IMR-90 (cell line): ENCODE measurements at regions not wholly inside any gene's neighbourhood (a gene's known extent, or its start where the extent isn't known, plus 50 kb on each side); places are given as distances from the start of the nearest gene placed in this dataset.

Experiments used
- ATAC-seq: fragments of 200-7000 bp; cut with Tn5 transposase; 2 replicates; pipeline ENCODE4 v1.9.1; 2020; ENCODE audit warnings: low read depth, mild to moderate bottlenecking, moderate library complexity
- BruUV-seq: library from RNA; stranded (reverse); fragments of 400-500 nt; replicated peaks from 2 replicates; lab custom pipeline; 2021; lab: Mats Ljungman, UMichigan
- CTCF ChIA-PET: fragments of 300-600 bp; formaldehyde crosslinking; extraction: SDS; loops from one replicate; lab custom pipeline; 2021; ENCODE audit warnings: antibody characterized with exemption; lab: Yijun Ruan, JAX
- POLR2A ChIA-PET: fragments of 300-600 bp; sonication (Branson Sonifier 250); formaldehyde crosslinking; loops from one replicate; lab custom pipeline; 2022; ENCODE audit warnings: antibody characterized with exemption; ENCODE audit not compliant: unreplicated experiment; lab: Charles Lee
- DNase-seq: peaks from one replicate; pipeline ENCODE4 v3.0.0; 2013
- H2AFZ ChIP-seq: replicated peaks from 2 replicates; pipeline ENCODE3; 2013; ENCODE audit warnings: low read length, mild to moderate bottlenecking; ENCODE audit not compliant: poor library complexity
- H2AK5ac ChIP-seq: 2 replicates; pipeline ENCODE4 v1.6.1; 2013; ENCODE audit warnings: low read depth, low read length, inconsistent platforms
- H2AK9ac ChIP-seq: replicated peaks from 2 replicates; pipeline ENCODE3; 2013; ENCODE audit warnings: mild to moderate bottlenecking, low read depth, low read length, moderate library complexity; ENCODE audit not compliant: poor library complexity
- H2BK120ac ChIP-seq: 2 replicates; pipeline ENCODE4 v1.6.1; 2013; ENCODE audit warnings: low read depth, low read length, inconsistent platforms
- H2BK15ac ChIP-seq: 3 replicates; pipeline ENCODE4 v1.6.1; 2013; ENCODE audit warnings: low read depth, low read length, inconsistent platforms
- H2BK20ac ChIP-seq: 2 replicates; pipeline ENCODE4 v1.6.1; 2013; ENCODE audit warnings: low read depth, mild to moderate bottlenecking, inconsistent platforms, low read length, moderate library complexity
- H2BK5ac ChIP-seq: 2 replicates; pipeline ENCODE4 v1.6.1; 2013; ENCODE audit warnings: mild to moderate bottlenecking, low read depth, low read length, inconsistent platforms; ENCODE audit not compliant: poor library complexity, severe bottlenecking
- H3K14ac ChIP-seq: replicated peaks from 2 replicates; pipeline ENCODE4 v1.6.1; 2013; ENCODE audit warnings: low read depth, low read length, inconsistent platforms
- H3K18ac ChIP-seq: 2 replicates; pipeline ENCODE4 v1.6.1; 2013; ENCODE audit warnings: low read depth, low read length, control low read depth
- H3K23ac ChIP-seq: 2 replicates; pipeline ENCODE4 v1.6.1; 2013; ENCODE audit warnings: low read depth, low read length, inconsistent platforms
- H3K27ac ChIP-seq: 2 replicates; pipeline ENCODE4 v1.5.1; 2013; ENCODE audit warnings: mild to moderate bottlenecking, control low read depth, low read length; ENCODE audit not compliant: insufficient read depth
- H3K27me3 ChIP-seq: 2 replicates; pipeline ENCODE4 v1.6.1; 2013; ENCODE audit warnings: low read length; ENCODE audit not compliant: control insufficient read depth, insufficient read depth
- H3K36me3 ChIP-seq: 2 replicates; pipeline ENCODE4 v1.6.1; 2013; ENCODE audit warnings: low read length, mixed read lengths; ENCODE audit not compliant: control insufficient read depth, insufficient read depth
- H3K4ac ChIP-seq: 2 replicates; pipeline ENCODE4 v1.6.1; 2013; ENCODE audit warnings: low read depth, low read length, inconsistent platforms
- H3K4me1 ChIP-seq: 2 replicates; pipeline ENCODE4 v1.6.1; 2013; ENCODE audit warnings: low read length, mixed read lengths; ENCODE audit not compliant: control insufficient read depth, insufficient read depth
- H3K4me2 ChIP-seq: 2 replicates; pipeline ENCODE4 v1.6.1; 2013; ENCODE audit warnings: low read depth, mild to moderate bottlenecking, control low read depth, low read length, moderate library complexity
- H3K4me3 ChIP-seq: 2 replicates; pipeline ENCODE4 v1.5.1; 2013; ENCODE audit warnings: low read depth, mild to moderate bottlenecking, control low read depth, low read length, moderate library complexity; ENCODE audit not compliant: insufficient read depth
- H3K56ac ChIP-seq: 2 replicates; pipeline ENCODE4 v1.6.1; 2013; ENCODE audit warnings: low read length, inconsistent platforms; ENCODE audit not compliant: insufficient read depth; ENCODE audit errors: extremely low read depth
- H3K79me1 ChIP-seq, 2 experiments: 2 replicates each; pipeline ENCODE4 v1.6.1; 2013; ENCODE audit warnings: low read length in 2 of 2, inconsistent platforms in 1 of 2, low read depth in 1 of 2
- H3K9ac ChIP-seq: 2 replicates; pipeline ENCODE4 v1.6.1; 2013; ENCODE audit warnings: low read depth, low read length, control low read depth
- H3K9me1 ChIP-seq: 2 replicates; pipeline ENCODE4 v1.6.1; 2013; ENCODE audit warnings: low read length, inconsistent platforms; ENCODE audit not compliant: insufficient read depth
- H3K9me3 ChIP-seq: 2 replicates; pipeline ENCODE4 v1.6.1; 2013; ENCODE audit warnings: low read length; ENCODE audit not compliant: control insufficient read depth, insufficient read depth
- H4K20me1 ChIP-seq: 2 replicates; pipeline ENCODE4 v1.6.1; 2013; ENCODE audit warnings: low read length, inconsistent platforms; ENCODE audit not compliant: insufficient read depth
- H4K5ac ChIP-seq: 2 replicates; pipeline ENCODE4 v1.6.1; 2013; ENCODE audit warnings: mild to moderate bottlenecking, low read depth, low read length, control low read depth
- H4K8ac ChIP-seq, 2 experiments: 2 replicates each; pipeline ENCODE4 v1.6.1; 2013; ENCODE audit warnings: low read depth in 2 of 2, low read length in 2 of 2, control low read depth in 1 of 2, inconsistent platforms in 1 of 2
- H4K91ac ChIP-seq: 2 replicates; pipeline ENCODE4 v1.6.1; 2013; ENCODE audit warnings: low read depth, low read length, inconsistent platforms; ENCODE audit not compliant: insufficient read depth
- FOS ChIP-seq: fragments of 150-350 bp; IDR thresholded peaks from 2 replicates; pipeline ENCODE4 v1.6.1; 2016; ENCODE audit warnings: low read depth, low read length
- MXI1 ChIP-seq: IDR thresholded peaks from 2 replicates; pipeline ENCODE4 v1.6.1; 2012; ENCODE audit warnings: low read depth, mild to moderate bottlenecking, low read length, moderate library complexity, borderline replicate concordance
- POLR2A ChIP-seq: IDR thresholded peaks from 2 replicates; pipeline ENCODE4 v1.6.1; 2012; ENCODE audit warnings: mild to moderate bottlenecking, low read depth, low read length
- dilution Hi-C: fragments of 300-500 bp; cut with HindIII; formaldehyde crosslinking; loops from one replicate; pipeline ENCODE4 v1.14.3; 2018; ENCODE audit warnings: low sequenced_read_pairs; ENCODE audit not compliant: unreplicated experiment
- in situ Hi-C: fragments of 300-500 bp; cut with MboI; formaldehyde crosslinking; loops from 3 replicates; pipeline ENCODE4 v1.14.3; 2019; ENCODE audit warnings: low sequenced_read_pairs, inconsistent platforms, mixed read lengths
- intact Hi-C: fragments of 100-400 bp; cut with micrococcal nuclease; formaldehyde crosslinking; loops from 2 replicates; pipeline ENCODE4 v1.10.0; 2022
- TF ChIP-seq, protein P1 (sequence below): fragments of 150-350 bp; IDR thresholded peaks from 2 replicates; pipeline ENCODE4 v1.6.1; 2017; ENCODE audit warnings: mild to moderate bottlenecking, antibody characterized with exemption, low read length, low read depth

DNA sequence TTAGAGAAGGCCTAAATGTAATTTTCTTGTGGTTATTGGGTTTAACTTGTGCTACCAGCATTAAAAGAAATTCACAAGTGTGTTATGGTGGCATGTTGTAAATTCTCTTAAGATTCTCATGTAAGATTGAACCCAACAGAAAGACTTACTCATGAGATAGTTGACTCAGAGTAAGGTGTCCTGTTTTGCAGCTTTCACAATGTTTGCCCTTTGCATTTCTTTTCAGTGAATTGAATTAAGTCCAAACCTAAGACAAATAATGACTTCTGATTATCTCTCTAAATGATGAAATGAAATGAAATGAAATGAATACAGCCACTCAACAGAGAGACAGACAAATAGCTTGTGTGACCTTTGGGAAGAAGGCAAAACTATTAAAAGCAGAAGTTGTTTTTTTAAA is 1696.9 kb upstream of the WWC1 start:
- no peak overlapping the region for H4K5ac ChIP-seq
- no peak overlapping the region for H3K27ac ChIP-seq
- no peak for DNase-seq
- H2BK15ac ChIP-seq = no peak overlapping the region
- no peak overlapping the region for H2AK9ac ChIP-seq
- H3K36me3 ChIP-seq = no peaks in the 10 kb centered on the region
- H4K8ac ChIP-seq = no peak overlapping the region
- H2AK5ac ChIP-seq = no peak overlapping the region
- no peaks in the 10 kb centered on the region for H4K20me1 ChIP-seq
- dilution Hi-C loops = no loop called here
- H3K18ac ChIP-seq = no peak overlapping the region
- no peak overlapping the region for H2BK5ac ChIP-seq
- peaks cover 7% of the 10 kb centered on the region; the same call in 1 of the 2 replicates for H3K9me3 ChIP-seq
- H3K9me1 ChIP-seq = no peaks in the 10 kb centered on the region
- H2BK20ac ChIP-seq = no peak overlapping the region
- no peak overlapping the region for H3K9ac ChIP-seq
- H3K79me1 ChIP-seq = no peaks in the 10 kb centered on the region
- no TSS peak for BruUV-seq
- H4K91ac ChIP-seq = no peak overlapping the region
- intact Hi-C loops = no loop called here
- TF ChIP-seq, protein P1, sequence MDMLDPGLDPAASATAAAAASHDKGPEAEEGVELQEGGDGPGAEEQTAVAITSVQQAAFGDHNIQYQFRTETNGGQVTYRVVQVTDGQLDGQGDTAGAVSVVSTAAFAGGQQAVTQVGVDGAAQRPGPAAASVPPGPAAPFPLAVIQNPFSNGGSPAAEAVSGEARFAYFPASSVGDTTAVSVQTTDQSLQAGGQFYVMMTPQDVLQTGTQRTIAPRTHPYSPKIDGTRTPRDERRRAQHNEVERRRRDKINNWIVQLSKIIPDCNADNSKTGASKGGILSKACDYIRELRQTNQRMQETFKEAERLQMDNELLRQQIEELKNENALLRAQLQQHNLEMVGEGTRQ = no peak
- TF ChIP-seq FOS (no peak), POLR2A (no peak), MXI1 (no peak)
- in situ Hi-C loops = no loop called here
- H3K4ac ChIP-seq = no peak overlapping the region
- CTCF ChIA-PET = no interaction called here
- H3K4me2 ChIP-seq = no peak overlapping the region
- no peaks in the 10 kb centered on the region for H3K27me3 ChIP-seq
- H3K4me1 ChIP-seq = no peaks in the 10 kb centered on the region
- ATAC-seq = no peak
- H3K23ac ChIP-seq = no peak overlapping the region
- no peak overlapping the region for H2AFZ ChIP-seq
- no peak overlapping the region for H3K4me3 ChIP-seq
- H3K14ac ChIP-seq = no peak overlapping the region
- no peak overlapping the region for H2BK120ac ChIP-seq
- H3K56ac ChIP-seq = no peak overlapping the region
- POLR2A ChIA-PET = no interaction called here
